ENCODE measurements at regions not wholly inside any gene's neighbourhood (a gene's known extent, or its start where the extent isn't known, plus 50 kb on each side); places are given as distances from the start of the nearest gene placed in this dataset.

DNA sequence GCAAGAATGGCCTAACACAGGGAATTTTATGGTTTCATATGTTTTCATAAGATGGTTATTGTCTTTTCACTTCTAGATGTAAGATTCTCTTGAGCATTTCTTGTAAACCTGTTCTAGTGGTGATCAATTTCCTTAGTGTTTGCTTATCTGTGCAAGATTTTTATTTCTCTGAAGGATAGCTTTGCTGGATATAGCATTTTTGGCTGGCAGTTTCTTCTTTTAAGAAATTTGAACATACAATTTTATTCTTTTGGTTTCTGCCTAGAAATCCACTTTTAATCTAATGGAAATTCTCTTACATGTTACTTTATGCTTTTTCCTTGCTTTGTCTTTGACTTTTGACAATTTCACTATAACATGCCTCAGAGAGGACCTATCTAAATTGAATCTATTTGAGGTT, 276.5 kb upstream of the SFRP2 start:
- H4K20me1 ChIP-seq (ENCODE audit: control insufficient read depth, insufficient read depth) = no peaks in the 10 kb centered on the region
- ChIA-PET CTCF (no interaction called here), POLR2A (no interaction called here), RAD21 (ENCODE audit: unreplicated experiment) (no interaction called here), SMC1A (ENCODE audit: uncharacterized antibody, unreplicated experiment) (no interaction called here)
- TF ChIP-seq PKNOX1 (IDR thresholded peaks at IDR 0.05) = no peak
- no peak for TF ChIP-seq ZNF687 (IDR thresholded peaks at IDR 0.05)
- TF ChIP-seq, protein P1, sequence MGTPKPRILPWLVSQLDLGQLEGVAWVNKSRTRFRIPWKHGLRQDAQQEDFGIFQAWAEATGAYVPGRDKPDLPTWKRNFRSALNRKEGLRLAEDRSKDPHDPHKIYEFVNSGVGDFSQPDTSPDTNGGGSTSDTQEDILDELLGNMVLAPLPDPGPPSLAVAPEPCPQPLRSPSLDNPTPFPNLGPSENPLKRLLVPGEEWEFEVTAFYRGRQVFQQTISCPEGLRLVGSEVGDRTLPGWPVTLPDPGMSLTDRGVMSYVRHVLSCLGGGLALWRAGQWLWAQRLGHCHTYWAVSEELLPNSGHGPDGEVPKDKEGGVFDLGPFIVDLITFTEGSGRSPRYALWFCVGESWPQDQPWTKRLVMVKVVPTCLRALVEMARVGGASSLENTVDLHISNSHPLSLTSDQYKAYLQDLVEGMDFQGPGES (IDR thresholded peaks at IDR 0.05) = no peak
- TF ChIP-seq HDGF (IDR thresholded peaks at IDR 0.05) = no peak
- no peak for TF ChIP-seq DPF2 (IDR thresholded peaks at IDR 0.05)
- H3K27me3 ChIP-seq (replicated peaks in 1 of 2; ENCODE audit: control insufficient read depth in 2 of 2, insufficient read depth in 2 of 2, low read length in 1 of 2) = no peaks in the 10 kb centered on the region
- H3K9me3 ChIP-seq (replicated peaks; ENCODE audit: control insufficient read depth, insufficient read depth, low read length) = no peaks in the 10 kb centered on the region; the same call in 2 of the 3 replicates
- no peak overlapping the region for H3K9ac ChIP-seq (ENCODE audit: control insufficient read depth, insufficient read depth, low read length)
- H3K4me1 ChIP-seq (ENCODE audit: control insufficient read depth, insufficient read depth, low read length) = no peaks in the 10 kb centered on the region
- no peak overlapping the region for H2AFZ ChIP-seq (ENCODE audit: control insufficient read depth, low read depth, low read length)
- FAIRE-seq = no peak
- H3K27ac ChIP-seq (ENCODE audit: control insufficient read depth, insufficient read depth) = no peak overlapping the region
- no peaks in the 10 kb centered on the region for H3K79me2 ChIP-seq (ENCODE audit: control insufficient read depth, insufficient read depth, low read length)
- no peak overlapping the region for H3K4me2 ChIP-seq (ENCODE audit: control insufficient read depth, insufficient read depth)
- no peak overlapping the region for H3K4me3 ChIP-seq
- no peak for ATAC-seq
- intact Hi-C loops (cut with micrococcal nuclease; ENCODE audit: unreplicated experiment) (no loop called here), in situ Hi-C loops (cut with MboI) (no loop called here)
- no TSS peak for BruUV-seq (replicated peaks)
- DNase-seq (ENCODE audit: low read depth, low spot score) = no peak
- no peaks in the 10 kb centered on the region for H3K36me3 ChIP-seq (ENCODE audit: control insufficient read depth in 2 of 2, insufficient read depth in 2 of 2, low read length in 1 of 2)
